GM23248 (cell line): ENCODE measurements at regions not wholly inside any gene's neighbourhood (a gene's known extent, or its start where the extent isn't known, plus 50 kb on each side); places are given as distances from the start of the nearest gene placed in this dataset.

Experiments used
- EZH2 ChIP-seq: fragments of 200-600 bp; sonication (generic); IDR thresholded peaks from 2 replicates; pipeline ENCODE4 v1.6.1; 2018; ENCODE audit warnings: antibody characterized with exemption, mild to moderate bottlenecking; ENCODE audit not compliant: insufficient read depth, poor library complexity, severe bottlenecking
- EZH2phosphoT487 ChIP-seq: fragments of 200-600 bp; sonication (generic); IDR thresholded peaks from 2 replicates; pipeline ENCODE4 v1.6.1; 2018; ENCODE audit warnings: antibody characterized with exemption, moderate library complexity, mild to moderate bottlenecking, low read depth; ENCODE audit not compliant: insufficient read depth

GRCh38 chr1:105368446-105368845 lies 1618.7 kb downstream of the AMY1C start:
- TF ChIP-seq EZH2 (no peak), EZH2phosphoT487 (no peak)
